D341Med (cell line): ENCODE measurements at regions not wholly inside any gene's neighbourhood (a gene's known extent, or its start where the extent isn't known, plus 50 kb on each side); places are given as distances from the start of the nearest gene placed in this dataset.
A peak's percentile ranks its signal among the peaks of the same experiment; 100 is the strongest.

ENCODE experiments used
- DNase-seq: peaks from one replicate; pipeline ENCODE4 v3.0.0; 2012; ENCODE audit warnings: low spot score

- DNase-seq, result peak; percentile 46
Measured at GRCh38 chr3:176430244-176431037, 766.8 kb downstream of the TBL1XR1 start.

DNA sequence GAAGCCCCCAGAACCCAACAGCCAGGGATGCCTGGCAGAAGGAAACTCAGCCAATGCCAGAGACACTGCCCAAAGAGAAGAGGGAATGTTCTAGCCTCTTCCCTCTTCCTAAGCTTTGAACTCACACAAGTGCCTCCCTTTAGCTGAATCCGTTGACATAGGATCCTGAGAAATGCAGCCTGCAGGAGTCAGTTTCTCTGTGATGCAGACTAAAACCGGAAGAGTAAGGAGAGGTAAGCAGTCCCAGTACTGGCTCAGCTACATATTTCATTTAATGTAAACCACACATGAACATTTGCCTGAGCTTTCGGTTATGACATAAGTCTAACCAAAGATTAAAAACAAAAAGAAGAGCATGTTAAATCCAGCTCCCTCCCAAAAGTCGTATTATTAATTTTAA is 768.7 kb downstream of the TBL1XR1 start:
- no peak for DNase-seq

DNA sequence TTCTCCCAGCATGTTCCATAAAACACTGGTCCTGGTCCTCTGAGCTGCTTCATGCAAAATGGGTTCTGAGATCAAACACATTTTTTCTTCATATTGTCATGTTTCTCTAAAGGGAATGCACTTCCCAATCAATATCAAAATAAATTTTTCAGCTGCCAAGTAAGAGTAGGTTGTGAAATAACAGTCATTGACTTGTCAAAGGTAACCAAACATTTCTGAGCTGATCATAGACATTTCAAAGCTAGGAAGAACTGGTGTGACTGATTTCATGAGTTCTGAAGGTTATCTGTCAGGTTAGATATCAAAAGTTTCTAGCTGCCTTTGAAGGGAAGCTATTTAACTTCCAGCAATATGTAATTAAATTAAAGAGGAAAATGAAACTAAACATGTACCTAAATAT is 770.9 kb downstream of the TBL1XR1 start:
- no peak for DNase-seq

GRCh38 chr3:176416870-176417269 is 780.4 kb downstream of the TBL1XR1 start:
- no peak for DNase-seq

DNA sequence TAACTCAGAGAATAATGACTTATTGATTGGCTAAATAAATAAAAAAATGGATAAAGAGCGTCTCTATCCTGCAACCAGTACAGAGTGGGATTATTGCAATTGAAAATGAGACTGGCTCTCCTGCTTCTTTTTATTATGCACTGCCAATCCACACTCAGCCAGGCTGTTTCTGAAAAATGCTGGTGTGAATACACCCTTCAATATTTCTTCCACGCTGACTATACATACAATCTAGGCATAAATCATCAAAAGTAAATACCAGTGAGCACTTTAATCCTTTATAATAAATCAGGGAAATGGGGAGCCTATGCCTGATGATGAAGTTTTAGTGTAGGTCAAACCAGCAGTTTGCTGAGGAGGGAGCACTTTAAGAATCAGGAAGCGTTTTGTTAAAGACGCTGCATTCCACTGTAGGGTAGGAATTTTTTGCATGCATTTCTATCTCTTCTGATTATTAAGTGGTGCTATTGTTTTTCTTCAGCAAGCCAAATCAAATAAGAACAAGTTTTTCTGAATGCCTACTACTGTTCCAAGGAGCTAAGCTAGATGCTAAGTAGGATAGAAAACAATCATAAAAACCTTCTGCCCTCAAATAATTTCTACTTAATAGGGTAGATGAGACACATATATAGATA is 781.5 kb downstream of the TBL1XR1 start:
- no peak for DNase-seq

- DNase-seq, result no peak
Measured at GRCh38 chr3:176412771-176413170, 784.5 kb downstream of the TBL1XR1 start.

GRCh38 chr3:176403531-176403930 is 793.8 kb downstream of the TBL1XR1 start:
- DNase-seq, result no peak

- DNase-seq, result no peak
Measured at GRCh38 chr3:176401211-176401610, 796.1 kb downstream of the TBL1XR1 start.

GRCh38 chr3:176399193-176399592 is 798.1 kb downstream of the TBL1XR1 start:
- DNase-seq, result no peak

DNA sequence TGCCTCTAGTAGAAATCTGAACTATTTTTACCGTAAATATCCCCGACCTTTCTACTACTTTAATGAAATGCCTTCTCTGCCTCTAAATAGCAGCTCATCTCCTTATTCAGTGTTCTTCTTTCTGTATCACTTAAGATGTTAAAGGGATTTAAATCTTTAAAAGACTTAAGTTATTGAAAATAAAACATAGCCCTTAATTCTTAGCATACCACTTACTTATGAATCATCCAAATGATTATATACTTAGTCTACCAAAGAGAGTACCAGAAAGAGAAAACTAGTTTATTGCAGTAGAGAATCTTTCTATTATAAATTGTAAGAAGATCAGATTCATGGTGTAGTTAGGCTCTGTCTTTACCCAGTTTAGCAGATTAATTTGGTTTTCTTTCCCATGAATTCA is 802.0 kb downstream of the TBL1XR1 start:
- no peak for DNase-seq

DNA sequence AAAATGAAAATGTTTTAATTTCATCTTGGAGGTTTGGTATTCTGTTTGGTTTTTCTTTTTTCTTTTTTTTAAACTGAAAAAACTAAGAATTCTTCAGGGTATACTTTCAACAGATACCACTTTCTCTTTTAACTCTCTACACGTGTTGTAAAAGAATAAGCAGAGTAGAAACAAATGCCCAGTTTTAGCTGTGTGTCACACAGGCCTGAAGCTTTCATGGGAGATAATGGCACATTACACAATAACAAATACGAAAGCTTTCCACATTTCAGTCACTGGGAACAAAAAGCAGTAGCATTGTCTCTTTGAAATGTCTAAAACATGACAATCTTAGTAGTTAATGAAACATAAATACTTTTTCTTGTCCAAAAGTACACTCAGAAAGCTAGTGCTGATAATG is 818.5 kb downstream of the TBL1XR1 start:
- no peak for DNase-seq

GRCh38 chr3:176376531-176376930 is 820.8 kb downstream of the TBL1XR1 start:
- no peak for DNase-seq

- no peak for DNase-seq
Measured at GRCh38 chr3:176375519-176375918, 821.8 kb downstream of the TBL1XR1 start.

- no peak for DNase-seq
Measured at GRCh38 chr3:176362191-176362731, 835.0 kb downstream of the TBL1XR1 start.

GRCh38 chr3:176359211-176359610 is 838.1 kb downstream of the TBL1XR1 start:
- no peak for DNase-seq

DNA sequence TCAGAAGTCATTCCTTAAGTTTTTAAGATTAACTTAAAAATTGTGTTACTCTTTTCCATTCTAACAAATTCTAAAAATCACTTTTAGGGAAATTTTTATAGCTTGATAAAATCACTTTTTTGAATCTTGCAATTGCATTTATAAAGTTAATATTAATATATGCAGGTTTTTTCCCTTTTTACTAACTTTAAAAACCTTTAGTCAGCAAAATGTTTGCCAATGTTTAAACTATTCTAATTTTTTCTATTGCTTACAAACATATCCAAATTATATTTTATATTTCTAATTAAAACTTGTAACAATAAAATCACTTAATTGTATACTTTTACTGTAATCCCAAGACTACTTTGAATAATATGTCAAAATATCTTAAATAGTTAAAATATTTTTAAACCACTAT is 839.4 kb downstream of the TBL1XR1 start:
- DNase-seq, result no peak

DNA sequence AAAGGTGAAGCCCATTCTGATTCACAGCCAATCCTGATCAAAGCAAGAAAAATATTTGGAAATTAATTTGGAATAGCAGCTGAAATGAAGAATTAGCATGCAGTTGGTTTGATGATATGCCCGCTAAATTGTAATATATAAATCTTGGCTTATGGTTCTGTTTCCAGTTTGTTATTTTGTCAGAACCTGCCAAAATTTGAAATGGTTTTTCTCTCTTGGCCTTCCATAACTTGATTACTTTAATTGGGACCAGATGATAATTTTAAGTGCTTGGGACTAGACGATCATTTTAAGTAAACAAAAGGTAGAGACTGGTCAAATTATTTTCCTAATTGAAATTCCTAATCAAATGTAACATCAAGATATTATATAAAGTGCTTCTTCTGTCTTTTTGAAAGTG is 842.4 kb downstream of the TBL1XR1 start:
- DNase-seq, result no peak

DNA sequence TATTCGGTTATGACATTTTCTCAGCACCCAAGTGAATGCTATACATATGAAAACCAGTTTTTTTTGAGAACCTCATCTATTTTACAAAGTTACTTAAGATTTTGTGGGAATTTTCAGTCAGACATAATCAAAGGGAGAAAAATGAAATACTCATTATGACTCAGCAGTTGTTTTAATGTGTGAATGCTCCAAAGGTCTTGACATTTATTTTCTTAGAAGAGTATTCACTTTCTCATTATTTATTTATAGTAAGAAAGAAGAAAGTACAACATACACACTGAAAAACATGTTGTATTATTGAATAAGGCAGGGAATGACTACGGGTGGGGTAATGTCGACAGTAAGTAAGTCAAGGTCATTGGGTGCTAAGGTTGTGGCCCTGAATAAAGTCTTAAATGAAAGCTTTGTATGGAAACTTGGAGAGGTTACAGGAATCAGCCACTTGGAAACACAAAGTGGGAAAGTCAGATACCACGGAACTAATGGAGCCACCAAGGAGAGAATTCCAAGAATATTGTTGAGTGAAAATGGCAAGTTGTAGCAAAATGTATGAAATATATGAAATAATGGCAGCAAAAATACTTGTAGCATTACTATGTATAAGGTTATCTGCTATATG is 844.5 kb downstream of the TBL1XR1 start:
- no peak for DNase-seq

- DNase-seq, result no peak
Measured at GRCh38 chr3:176351408-176351807, 845.9 kb downstream of the TBL1XR1 start.

DNA sequence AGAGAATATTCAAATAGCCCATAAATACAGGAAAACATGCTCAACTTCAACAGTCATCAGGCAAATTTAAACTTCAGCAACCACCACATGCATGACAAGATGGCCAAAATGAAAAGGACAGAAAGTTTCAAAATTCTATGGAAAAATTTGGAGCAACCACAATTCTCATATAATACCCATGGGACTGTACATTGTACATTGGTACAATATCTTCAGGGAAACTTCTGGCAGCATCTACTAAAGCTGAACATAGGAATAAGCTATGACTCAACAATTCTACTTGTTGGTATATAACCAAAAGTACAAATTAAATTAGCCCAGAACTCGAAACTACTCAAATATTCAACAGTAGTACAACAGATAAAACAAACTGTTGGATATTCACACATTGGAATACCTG is 847.6 kb downstream of the TBL1XR1 start:
- no peak for DNase-seq

GRCh38 chr3:176347424-176348146 is 849.7 kb downstream of the TBL1XR1 start:
- no peak for DNase-seq

- DNase-seq, result no peak
Measured at GRCh38 chr3:176341963-176342362, 855.3 kb downstream of the TBL1XR1 start.
